SK-N-SH treated with all-trans-retinoic acid at 6 μM for 48 hours (cell line): ENCODE measurements at regions not wholly inside any gene's neighbourhood (a gene's known extent, or its start where the extent isn't known, plus 50 kb on each side); places are given as distances from the start of the nearest gene placed in this dataset.

ENCODE experiments used
- ATAC-seq: fragments of 200-7000 bp; cut with Tn5 transposase; 3 replicates; pipeline ENCODE4 v1.9.1; 2020; ENCODE audit warnings: mild to moderate bottlenecking, moderate library complexity
- ARNTL ChIP-seq: fragments of 450-650 bp; formaldehyde crosslinking; IDR thresholded peaks from 2 replicates; pipeline ENCODE4 v1.5.0; 2020; ENCODE audit warnings: low read depth, mild to moderate bottlenecking, moderate library complexity, borderline replicate concordance
- CREB5 ChIP-seq: fragments of 250-450 bp; sonication (Bioruptor Pico); IDR thresholded peaks from 2 replicates; pipeline ENCODE4 v1.5.1; 2020; ENCODE audit warnings: low read depth, mild to moderate bottlenecking, moderate library complexity
- CSDC2 ChIP-seq: fragments of 250-450 bp; sonication (Bioruptor Pico); IDR thresholded peaks from 2 replicates; pipeline ENCODE4 v1.5.0; 2020; ENCODE audit warnings: mild to moderate bottlenecking, moderate library complexity
- CSRNP3 ChIP-seq: fragments of 250-450 bp; sonication (Bioruptor Pico); IDR thresholded peaks from 2 replicates; pipeline ENCODE4 v1.5.1; 2021; ENCODE audit warnings: mild to moderate bottlenecking, moderate library complexity
- ESRRG ChIP-seq: fragments of 250-450 bp; sonication (Bioruptor Pico); IDR thresholded peaks from 2 replicates; pipeline ENCODE4 v1.6.1; 2021; ENCODE audit warnings: mild to moderate bottlenecking
- GLIS3 ChIP-seq: fragments of 250-450 bp; sonication (Bioruptor Pico); IDR thresholded peaks from 2 replicates; pipeline ENCODE4 v1.5.0; 2020; ENCODE audit warnings: mild to moderate bottlenecking, moderate library complexity
- ISL1 ChIP-seq: fragments of 250-450 bp; sonication (Bioruptor Pico); IDR thresholded peaks from 2 replicates; pipeline ENCODE4 v2.1.2; 2022; ENCODE audit warnings: mild to moderate bottlenecking, moderate library complexity
- OSR1 ChIP-seq: fragments of 250-450 bp; sonication (Bioruptor Pico); IDR thresholded peaks from 2 replicates; pipeline ENCODE4 v1.8.0; 2022; ENCODE audit warnings: moderate library complexity, mild to moderate bottlenecking, inconsistent platforms
- PATZ1 ChIP-seq: fragments of 250-450 bp; sonication (Bioruptor Pico); IDR thresholded peaks from 2 replicates; pipeline ENCODE4 v1.8.0; 2020; ENCODE audit warnings: mild to moderate bottlenecking, moderate library complexity, borderline replicate concordance
- POU6F1 ChIP-seq: fragments of 250-450 bp; sonication (Bioruptor Pico); IDR thresholded peaks from 2 replicates; pipeline ENCODE4 v1.8.0; 2021; ENCODE audit warnings: low read depth, mild to moderate bottlenecking, moderate library complexity, borderline replicate concordance
- PPARA ChIP-seq: fragments of 250-450 bp; sonication (Bioruptor Pico); IDR thresholded peaks from 2 replicates; pipeline ENCODE4 v1.5.0; 2020; ENCODE audit warnings: mild to moderate bottlenecking, borderline replicate concordance
- RARB ChIP-seq: fragments of 250-450 bp; sonication (Bioruptor Pico); IDR thresholded peaks from 2 replicates; pipeline ENCODE4 v1.8.0; 2021; ENCODE audit warnings: mild to moderate bottlenecking, moderate library complexity
- SNAI2 ChIP-seq: fragments of 250-450 bp; sonication (Bioruptor Pico); IDR thresholded peaks from 2 replicates; pipeline ENCODE4 v1.5.0; 2020; ENCODE audit warnings: mild to moderate bottlenecking, moderate library complexity
- TCF4 ChIP-seq: fragments of 250-450 bp; sonication (Bioruptor Pico); IDR thresholded peaks from 2 replicates; pipeline ENCODE4 v1.8.0; 2021; ENCODE audit warnings: mild to moderate bottlenecking, moderate library complexity, borderline replicate concordance
- TOX ChIP-seq: fragments of 250-450 bp; sonication (Bioruptor Pico); IDR thresholded peaks from 2 replicates; pipeline ENCODE4 v1.8.0; 2021; ENCODE audit warnings: mild to moderate bottlenecking, moderate library complexity, borderline replicate concordance
- ZFP3 ChIP-seq: fragments of 250-450 bp; sonication (Bioruptor Pico); IDR thresholded peaks from 2 replicates; pipeline ENCODE4 v1.5.0; 2020; ENCODE audit warnings: mild to moderate bottlenecking, moderate library complexity
- ZFP30 ChIP-seq: fragments of 450-650 bp; formaldehyde crosslinking; IDR thresholded peaks from 2 replicates; pipeline ENCODE4 v1.5.0; 2022; ENCODE audit warnings: mild to moderate bottlenecking, moderate library complexity
- ZNF70 ChIP-seq: fragments of 450-650 bp; formaldehyde crosslinking; IDR thresholded peaks from 2 replicates; pipeline ENCODE4 v1.5.0; 2020; ENCODE audit warnings: mild to moderate bottlenecking, moderate library complexity
- ZNF8 ChIP-seq: fragments of 450-650 bp; formaldehyde crosslinking; IDR thresholded peaks from 2 replicates; pipeline ENCODE4 v1.5.0; 2020; ENCODE audit warnings: mild to moderate bottlenecking, moderate library complexity

GRCh38 chr15:46316024-46316423 is 681.2 kb downstream of the SQOR start:
- no peak for ATAC-seq
- TF ChIP-seq RARB (no peak), TOX (CRISPR knock-in tag) (no peak), SNAI2 (CRISPR knock-in tag) (no peak), TCF4 (CRISPR knock-in tag) (no peak), OSR1 (CRISPR knock-in tag) (no peak), ZFP3 (CRISPR knock-in tag) (no peak), GLIS3 (CRISPR knock-in tag) (no peak), CSRNP3 (CRISPR knock-in tag) (no peak), POU6F1 (CRISPR knock-in tag) (no peak), ZNF8 (no peak), ISL1 (CRISPR knock-in tag) (no peak), ESRRG (no peak)

GRCh38 chr15:46317029-46317428 is 682.2 kb downstream of the SQOR start:
- TF ChIP-seq ZNF70, result no peak
- no peak for ATAC-seq

GRCh38 chr15:46322753-46323152 is 687.9 kb downstream of the SQOR start:
- no peak for ATAC-seq
- no peak for TF ChIP-seq TCF4 (CRISPR knock-in tag)
- TF ChIP-seq CREB5, result no peak
- TF ChIP-seq PATZ1, result no peak
- no peak for TF ChIP-seq CSDC2
- no peak for TF ChIP-seq ARNTL (CRISPR knock-in tag)
- no peak for TF ChIP-seq RARB
- TF ChIP-seq, all 23 proteins: peak for 0

- no peak for ATAC-seq
- TF ChIP-seq CSRNP3 (CRISPR knock-in tag) (no peak), CSDC2 (no peak), ARNTL (CRISPR knock-in tag) (no peak), ZFP30 (no peak), GLIS3 (CRISPR knock-in tag) (no peak), CREB5 (no peak), POU6F1 (CRISPR knock-in tag) (no peak), TOX (CRISPR knock-in tag) (no peak), PPARA (no peak), ZNF8 (no peak)
Measured at GRCh38 chr15:46326173-46326572, 691.3 kb downstream of the SQOR start.
